ENCODE measurements at regions not wholly inside any gene's neighbourhood (a gene's known extent, or its start where the extent isn't known, plus 50 kb on each side); places are given as distances from the start of the nearest gene placed in this dataset.

DNA sequence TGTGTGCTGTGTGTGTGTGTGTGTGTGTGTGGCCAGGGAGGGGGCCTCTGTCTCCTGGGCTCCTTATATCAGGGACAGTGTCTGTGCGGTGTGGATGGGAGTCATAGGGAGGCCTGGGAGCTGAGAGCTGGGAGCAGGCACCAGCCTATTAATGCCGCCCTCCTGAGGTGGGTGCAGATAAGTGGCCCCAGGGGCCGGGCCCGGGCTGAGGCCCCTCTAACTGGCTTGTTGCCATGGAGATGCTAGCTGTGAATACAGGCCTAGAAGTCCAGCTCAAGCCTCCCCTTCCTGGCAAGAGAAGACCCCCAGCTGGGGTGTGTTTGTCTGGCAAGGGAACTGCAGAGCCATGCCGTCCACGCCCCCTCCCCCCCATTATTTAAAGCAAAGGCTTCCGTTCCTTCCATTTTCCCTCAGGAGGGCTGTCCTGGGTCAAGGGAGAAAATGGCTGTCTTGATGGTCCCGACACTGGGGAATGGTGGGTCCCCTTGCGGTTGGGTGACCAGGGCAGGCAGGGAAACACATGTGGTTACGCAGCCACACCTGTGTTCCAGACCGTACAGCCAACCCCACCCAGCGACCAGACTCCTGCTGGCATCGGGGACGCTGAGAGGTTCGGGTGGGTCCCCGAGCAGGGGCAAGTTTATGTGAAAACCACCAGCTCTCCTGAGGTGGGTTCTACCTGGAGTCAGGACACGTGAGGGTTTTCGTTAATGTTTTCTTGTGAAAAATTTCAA, 141.1 kb downstream of the MRM1 start:
- TF ChIP-seq, protein P1, sequence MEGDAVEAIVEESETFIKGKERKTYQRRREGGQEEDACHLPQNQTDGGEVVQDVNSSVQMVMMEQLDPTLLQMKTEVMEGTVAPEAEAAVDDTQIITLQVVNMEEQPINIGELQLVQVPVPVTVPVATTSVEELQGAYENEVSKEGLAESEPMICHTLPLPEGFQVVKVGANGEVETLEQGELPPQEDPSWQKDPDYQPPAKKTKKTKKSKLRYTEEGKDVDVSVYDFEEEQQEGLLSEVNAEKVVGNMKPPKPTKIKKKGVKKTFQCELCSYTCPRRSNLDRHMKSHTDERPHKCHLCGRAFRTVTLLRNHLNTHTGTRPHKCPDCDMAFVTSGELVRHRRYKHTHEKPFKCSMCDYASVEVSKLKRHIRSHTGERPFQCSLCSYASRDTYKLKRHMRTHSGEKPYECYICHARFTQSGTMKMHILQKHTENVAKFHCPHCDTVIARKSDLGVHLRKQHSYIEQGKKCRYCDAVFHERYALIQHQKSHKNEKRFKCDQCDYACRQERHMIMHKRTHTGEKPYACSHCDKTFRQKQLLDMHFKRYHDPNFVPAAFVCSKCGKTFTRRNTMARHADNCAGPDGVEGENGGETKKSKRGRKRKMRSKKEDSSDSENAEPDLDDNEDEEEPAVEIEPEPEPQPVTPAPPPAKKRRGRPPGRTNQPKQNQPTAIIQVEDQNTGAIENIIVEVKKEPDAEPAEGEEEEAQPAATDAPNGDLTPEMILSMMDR (IDR thresholded peaks at IDR 0.05; ENCODE audit: low read depth, low read length, poor library complexity, severe bottlenecking): no peak
- TF ChIP-seq EZH2phosphoT487 (IDR thresholded peaks at IDR 0.05; ENCODE audit: borderline replicate concordance, low read length): no peak
